Stimulated activated CD8-positive, alpha-beta memory T cell treated with anti-CD3 and anti-CD28 coated beads, Interleukin-4, amount 100 ng/mL, for 1 hour (primary cell): ENCODE measurements at regions not wholly inside any gene's neighbourhood (a gene's known extent, or its start where the extent isn't known, plus 50 kb on each side); places are given as distances from the start of the nearest gene placed in this dataset.
"Not testable (repeated sequence)": the region's sequence is repeated elsewhere in the genome, so short reads cannot be mapped to it uniquely, and the experiment has no call there.

ENCODE experiments used
- DNase-seq, 2 donors: peaks; one replicate each; pipeline ENCODE4 v3.0.0-alpha.2; 2020; ENCODE audit warnings: low read depth in 2 of 2, low spot score in 1 of 2

DNA sequence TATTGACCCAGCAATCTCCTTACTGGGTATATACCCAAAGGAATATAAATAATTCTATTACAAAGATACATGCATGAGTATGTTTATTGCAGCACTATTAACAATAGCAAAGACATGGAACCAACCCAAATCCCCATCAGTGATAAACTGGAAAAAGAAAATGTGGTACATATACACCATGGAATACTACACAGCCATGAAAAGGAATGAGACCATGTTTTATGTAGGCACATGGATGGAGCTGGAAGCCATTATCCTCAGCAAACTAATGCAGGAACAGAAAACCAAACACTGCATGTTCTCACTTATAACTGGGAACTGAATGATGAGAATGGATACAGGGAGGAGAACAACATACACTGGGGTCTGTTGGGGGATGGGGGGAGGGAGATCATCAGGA is 489.7 kb upstream of the KLF6 start:
- DNase-seq = not testable (repeated sequence)

DNA sequence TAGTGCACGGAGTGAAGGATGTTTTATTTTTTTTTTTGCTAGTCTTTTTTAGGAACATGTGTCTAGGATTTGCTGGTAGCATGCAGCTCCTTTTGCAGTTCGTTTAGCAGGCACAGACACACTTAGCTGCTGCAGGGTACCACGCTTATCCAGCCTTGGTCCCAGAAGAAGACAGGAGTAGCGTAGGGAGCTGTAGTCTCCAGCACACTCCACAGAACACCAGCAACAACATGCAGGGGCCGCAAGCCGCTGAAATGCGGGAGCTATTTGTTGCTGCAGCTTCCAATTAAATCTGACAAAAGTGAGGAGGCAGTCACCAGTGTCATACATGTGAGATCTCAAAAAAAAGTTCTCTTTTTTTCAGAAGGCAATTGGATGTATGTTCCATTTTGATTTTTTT is 486.2 kb upstream of the KLF6 start:
- DNase-seq = no peak

DNA sequence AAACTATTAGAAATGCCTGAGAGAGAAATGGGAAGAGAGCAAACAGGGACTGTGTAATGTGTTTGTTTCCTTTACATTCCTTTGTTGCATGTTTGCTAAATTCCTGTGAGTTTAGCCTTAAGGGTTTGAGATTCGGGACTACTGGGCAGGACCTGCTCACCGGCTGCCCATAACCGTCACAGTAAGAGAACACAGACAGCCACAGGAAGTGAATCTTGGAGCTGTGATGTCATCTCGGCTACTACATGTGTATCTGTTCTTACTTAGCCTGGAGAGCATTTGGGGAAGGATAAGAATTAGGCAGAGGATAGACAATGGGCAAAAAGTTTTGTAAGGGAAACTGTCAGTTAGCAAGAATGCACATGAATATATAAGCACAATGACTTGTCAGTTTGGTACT is 485.1 kb upstream of the KLF6 start:
- DNase-seq = no peak

DNA sequence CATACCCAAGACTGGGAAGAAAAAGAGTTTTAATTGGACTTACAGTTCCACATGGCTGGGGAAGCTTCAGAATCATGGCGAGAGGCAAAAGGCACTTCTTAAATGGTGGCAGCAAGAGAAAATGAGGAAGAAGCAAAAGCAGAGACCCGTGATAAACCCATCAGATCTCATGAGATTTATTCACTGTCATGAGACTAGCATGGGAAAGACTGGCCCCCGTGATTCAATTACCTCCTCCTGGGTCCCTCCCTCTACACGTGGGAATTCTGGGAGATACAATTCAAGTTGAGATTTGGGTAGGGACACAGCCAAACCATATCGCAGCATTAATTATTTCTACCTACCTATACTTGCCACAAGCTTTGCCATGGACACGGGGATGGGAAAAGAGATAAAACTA is 483.5 kb upstream of the KLF6 start:
- not testable (repeated sequence) for DNase-seq

DNA sequence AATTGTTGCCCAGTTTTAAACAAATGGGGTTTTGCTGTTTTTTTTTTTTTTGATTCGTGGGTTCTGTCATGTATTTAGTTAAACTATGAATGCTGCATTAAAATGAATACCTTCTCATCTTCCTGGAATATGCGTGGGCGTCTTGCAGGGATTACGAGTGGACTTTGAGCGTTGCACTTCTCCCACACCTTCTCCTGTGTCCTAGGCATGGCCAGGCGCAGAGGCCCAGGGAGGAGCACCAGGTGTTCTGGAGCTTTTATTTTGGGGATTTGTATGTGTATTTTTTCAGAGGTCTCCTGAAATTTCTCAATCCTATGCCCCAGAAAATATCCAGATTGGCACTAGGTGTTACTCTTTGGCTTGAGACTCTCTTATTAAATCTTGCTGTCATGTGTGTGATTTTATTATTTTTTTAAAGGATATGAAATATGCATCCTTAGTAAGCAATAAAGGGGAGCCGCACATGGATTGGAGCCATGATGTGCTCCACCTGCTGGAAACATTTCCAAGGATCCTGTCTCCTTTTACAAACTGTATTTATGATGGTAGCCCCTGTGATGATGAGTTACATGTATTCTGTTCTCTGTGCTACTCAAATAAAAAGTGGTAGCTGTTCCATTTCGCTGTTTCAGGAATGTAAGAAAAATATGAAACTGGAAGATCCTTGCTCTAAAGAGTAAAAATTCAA is 482.2 kb upstream of the KLF6 start:
- DNase-seq = no peak

DNA sequence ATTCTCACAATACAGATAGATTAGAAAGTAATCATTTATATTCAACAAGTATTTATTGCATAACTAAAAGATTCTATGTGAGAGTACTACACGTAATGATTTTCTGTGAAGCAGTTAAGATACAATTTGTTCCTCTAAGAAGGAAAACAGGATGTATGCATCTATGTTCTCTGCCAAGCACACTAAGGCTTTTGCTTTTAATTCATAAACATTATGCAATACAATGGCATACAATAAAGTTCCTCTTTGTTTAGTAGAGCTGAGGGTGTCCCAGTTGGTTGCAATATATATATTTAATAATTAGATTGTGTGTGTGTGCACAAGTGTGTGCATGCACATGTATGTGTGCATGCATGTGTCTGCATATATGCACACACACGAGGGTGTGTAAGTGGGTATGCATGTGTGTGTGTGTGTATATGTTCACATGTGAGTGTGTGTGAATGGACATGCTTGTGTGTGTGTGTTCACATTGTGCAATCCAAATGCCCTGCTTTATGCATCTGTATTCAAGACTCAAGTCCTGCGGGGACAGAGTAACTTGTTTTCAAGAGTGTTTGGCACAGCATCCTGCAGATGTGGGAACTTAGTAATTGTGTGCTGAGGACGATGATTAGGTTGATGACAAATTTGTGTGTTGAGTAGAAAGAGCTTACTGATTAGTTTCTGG is 481.5 kb upstream of the KLF6 start:
- DNase-seq = no peak

DNA sequence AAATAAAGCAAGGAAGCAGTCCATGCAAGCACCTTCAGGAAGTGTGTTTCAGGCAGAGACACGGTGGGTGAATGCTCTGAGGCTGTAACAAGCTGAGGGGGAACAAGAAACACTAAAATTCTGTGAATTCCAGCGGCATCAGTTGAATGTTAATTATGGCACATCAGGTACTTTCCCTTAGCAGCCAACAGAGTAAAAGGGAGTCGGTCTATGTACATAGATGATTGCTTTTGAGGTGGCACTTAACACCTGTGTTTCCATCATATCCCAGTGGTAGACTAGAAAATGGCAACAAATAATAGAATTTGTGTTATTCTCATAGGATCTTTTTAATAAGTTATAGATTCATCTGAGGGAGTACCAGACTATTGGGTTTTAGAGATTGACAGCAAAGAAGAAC is 481.0 kb upstream of the KLF6 start:
- DNase-seq = no peak

DNA sequence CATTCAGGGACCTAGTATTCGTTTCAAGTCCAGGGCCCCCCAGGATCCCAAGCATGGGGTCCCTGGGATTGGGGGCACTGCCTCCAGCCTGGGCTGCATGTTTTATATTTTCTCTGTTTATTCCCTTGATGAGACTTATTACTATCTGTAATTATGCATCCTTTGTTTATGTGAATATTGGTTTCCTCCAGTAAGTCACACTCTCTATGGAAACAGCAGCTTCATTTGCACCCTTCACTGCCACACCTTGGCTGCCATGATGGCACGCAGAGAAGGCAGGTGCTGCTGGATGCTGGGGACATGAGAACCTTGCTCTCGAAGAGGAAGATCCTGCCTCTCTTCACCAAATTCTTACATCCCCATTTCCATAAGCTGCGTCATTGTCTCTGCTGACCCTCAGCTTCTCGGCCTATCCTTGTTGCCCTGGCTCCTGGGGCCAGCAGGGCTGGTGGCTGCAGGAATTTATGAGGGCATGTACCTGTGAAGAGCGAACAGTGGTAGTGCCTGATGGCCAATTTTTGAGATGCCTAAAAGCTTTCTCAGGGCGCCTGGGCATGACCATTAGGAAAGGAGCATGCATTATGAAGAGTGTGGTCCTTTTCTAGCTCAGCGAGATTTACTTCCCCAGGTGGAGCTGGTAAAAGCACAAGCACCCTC is 479.3 kb upstream of the KLF6 start:
- no peak for DNase-seq

DNA sequence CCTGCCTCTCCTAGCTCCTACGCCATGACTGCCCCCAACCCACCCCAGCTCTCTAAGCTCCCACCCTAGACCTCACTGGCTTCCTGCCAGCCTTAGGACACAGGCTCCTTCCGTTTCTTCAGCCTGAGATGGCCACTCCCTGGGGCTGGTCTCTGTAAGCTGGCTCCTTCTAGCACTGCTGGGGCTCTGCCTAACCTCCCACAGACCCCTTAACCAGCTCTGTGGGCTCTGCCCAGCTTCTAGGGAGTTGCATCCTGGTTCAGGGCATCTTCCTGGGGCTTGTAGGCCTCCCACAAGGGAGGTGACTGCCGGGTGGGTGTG is 478.6 kb upstream of the KLF6 start:
- no peak for DNase-seq

DNA sequence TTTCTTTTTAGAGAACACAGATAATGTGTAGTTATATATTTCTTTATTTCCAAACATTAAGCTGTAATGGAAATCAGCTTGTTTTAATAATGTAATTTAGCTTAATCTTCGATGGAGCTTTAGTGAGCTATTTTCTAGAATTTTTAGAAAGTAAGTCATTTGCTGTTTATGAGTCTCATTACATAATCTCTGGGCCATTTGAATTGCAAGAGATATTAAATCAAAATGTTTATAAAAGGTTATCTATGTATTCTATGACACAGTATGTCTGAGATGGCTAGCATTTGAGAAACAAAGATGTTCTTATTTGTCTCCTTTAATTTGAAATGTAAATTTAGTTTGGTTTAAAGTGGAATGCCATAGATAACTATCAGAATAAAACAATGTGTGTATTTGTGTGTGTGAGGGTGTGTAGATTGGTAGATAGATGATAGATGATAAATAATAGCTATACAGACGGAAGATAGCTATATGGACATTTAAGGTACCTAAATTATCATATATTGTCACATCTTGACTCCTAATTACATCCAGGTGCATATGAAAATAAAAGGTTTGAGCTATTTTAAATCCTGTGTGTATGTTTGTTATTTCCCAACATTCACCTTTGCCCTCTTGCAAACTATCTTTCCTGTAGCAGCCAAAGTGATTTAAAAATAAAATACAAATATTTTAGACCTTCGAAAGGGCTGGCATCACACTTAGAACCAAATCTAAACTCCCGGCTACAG is 478.0 kb upstream of the KLF6 start:
- DNase-seq = no peak

DNA sequence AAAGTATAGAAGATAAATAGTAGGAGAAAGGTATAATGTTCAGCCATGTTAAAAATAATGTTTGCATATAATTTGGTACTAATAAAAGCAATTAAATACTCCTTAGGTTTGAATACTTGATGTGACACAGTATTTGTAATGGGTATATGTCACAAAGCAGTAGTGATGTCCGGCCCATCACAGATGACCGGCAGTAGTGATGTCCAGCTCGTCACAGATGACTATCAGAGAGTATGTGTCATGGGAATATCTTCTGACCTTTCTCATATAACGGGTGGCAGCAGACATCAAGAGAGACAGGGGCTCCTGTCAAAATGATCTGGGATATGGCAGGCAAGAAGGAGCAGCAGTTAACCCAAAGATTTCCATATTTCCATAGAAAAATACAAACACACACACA is 477.4 kb upstream of the KLF6 start:
- no peak for DNase-seq

DNA sequence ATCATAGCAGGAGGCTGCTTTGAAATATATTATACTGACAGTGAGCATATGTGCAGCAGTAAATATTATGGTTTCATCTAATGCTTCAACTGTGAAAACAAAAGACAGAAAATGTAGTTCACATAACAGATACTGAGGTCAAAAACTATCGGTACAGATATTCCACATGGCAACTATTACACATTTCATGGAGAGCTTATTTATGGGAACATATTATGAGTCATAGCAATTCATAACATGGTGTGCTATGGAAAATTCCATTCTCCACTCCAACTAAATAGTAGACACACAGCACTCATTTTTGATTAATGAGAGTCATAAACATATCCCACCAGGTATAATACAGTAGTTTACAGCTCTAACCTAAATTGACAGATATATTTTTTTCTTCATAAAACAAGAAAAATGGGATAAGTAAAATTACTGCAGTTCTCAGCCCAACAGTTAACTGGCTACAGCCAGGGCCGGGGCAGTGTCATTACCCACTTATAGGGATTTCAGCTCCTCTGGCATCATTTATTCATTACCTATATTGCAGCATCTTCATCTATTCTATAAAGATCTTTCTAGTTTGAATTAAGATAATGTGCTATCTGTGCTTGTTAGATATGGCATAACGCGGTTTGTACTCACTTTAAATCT is 475.6 kb upstream of the KLF6 start:
- no peak for DNase-seq

DNA sequence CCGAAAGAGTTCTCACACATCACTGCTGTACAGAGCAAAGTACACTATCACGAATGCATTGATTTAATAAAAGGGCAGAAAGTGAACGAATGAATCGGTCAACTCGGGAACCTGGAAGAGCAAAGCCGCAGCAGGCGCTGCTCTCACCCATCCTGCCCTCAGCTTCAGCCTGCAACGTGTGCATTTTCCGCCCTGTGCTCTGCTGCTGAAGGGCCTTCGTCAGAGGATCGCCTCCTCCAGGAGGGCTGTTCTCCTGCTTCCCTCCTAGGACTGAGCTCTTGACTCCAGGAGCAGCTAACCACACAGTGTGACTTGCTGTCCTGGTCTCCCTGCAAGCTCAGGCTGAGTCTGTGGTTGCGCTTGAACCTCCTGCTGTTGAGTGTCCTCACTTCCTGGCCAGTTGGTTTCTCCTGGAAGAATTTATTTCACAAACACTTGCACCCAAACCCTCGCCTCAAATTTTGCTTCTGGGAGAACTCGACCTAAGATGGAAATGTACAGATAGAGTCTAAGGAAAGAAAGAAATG is 473.0 kb upstream of the KLF6 start:
- DNase-seq = no peak

DNA sequence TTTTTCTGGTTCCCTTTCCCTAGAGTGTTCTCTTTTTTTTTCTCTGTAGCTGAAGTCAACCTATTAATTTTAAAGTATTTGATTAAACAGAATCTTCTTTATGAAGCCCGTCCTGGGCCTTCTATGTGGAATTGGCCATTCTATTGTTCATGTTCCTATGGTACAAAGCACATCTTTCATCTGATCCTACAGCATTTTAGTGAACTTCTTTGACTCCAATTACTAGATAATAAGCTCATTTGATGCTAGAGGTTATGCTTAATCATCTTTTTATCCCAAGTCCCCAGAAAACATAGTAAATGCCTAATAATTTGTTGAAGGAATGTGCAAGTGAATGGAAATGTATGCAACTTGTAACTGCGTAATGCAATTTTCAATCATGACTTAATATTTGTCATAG is 472.0 kb upstream of the KLF6 start:
- no peak for DNase-seq

DNA sequence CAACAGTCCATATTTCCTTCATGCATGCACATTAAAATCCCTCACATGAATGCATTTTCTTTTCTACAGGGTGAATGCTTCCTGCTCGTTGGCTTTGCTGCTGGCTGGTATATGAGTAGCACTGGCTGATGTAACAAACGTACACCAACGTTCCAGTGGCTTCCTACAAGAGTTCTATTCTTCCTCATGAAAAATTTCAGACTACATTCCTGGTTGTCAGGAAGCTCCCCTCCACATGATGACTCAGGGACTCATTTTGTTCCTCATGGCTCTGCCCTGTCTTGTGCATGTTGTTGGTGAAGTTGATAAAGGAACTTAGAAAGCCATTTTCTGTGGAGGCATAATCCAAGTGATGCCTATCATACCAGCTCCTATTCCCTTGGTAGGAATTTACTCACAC is 470.7 kb upstream of the KLF6 start:
- no peak for DNase-seq

DNA sequence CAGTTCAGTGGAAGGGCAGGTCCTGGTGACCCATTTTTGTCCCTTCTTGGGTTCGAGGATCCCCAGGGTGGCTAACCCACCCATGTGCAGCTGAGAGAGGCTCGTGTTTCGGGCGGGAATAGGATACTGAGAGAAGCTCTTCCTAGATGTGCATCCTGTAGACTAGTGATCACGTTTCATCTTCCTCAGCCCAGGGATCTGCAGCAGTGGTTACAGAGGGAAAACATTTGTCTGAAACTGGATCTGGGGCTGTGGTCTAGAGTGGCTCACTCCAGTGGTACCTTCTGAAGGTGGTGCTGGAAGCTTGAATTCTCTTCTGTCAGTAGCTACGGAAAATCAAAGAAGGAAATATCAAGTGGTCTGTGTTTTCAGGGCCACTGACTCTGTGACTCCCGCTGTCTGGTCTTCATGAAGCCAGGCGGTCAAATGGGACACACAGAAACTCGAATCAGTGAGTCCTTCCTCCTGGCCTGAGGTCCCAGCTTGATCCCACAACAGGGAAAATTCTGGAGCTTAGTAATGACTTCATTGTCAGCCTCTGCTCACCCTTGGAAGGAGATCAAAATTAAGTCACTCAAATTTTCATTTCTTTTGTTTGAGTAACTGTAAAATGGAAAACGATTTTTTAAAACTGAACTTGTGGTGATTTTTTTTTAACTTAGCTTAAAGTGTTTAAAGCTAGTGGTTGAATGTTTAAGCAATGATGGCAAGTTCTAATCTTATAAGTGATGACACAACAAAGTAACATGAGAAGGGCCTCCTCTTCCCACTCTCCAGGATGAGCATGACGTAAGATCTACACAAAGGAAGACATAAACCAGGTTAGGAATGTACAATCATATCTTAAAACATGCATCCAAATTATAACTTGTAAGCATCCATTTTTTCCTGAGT is 469.3 kb upstream of the KLF6 start:
- DNase-seq = no peak

DNA sequence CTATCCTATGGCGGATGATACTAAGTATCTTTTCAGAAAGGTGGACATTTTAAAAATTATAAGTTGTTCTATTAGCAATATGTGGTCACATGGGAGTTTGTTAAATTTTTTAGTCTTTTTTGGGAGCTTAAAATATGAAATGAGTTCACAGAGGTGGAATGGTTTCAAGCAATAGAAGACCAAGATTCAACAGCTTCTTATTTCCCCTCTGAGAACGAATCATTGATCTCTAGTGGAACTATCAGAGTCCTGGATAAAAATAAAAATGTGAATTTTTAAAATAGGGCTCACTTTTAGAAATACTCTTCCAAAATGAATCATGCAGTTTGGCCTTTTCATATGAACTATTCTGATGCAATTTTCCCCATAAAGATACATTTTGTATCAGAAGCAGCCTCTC is 467.7 kb upstream of the KLF6 start:
- DNase-seq = no peak

DNA sequence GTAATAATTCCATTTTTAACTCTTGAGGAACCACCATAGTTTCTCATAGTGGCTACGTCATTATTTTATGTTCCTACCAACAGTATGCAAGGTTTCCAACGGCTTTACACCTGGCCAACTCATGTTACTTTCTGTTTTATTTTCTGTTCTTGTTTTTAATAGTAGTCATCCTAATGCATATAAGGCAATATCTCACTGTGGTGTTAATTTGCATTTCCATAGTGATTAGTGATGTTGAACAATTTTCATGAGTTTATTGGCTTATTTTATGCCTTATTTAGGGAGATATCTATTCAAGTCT is 465.5 kb upstream of the KLF6 start:
- no peak for DNase-seq

DNA sequence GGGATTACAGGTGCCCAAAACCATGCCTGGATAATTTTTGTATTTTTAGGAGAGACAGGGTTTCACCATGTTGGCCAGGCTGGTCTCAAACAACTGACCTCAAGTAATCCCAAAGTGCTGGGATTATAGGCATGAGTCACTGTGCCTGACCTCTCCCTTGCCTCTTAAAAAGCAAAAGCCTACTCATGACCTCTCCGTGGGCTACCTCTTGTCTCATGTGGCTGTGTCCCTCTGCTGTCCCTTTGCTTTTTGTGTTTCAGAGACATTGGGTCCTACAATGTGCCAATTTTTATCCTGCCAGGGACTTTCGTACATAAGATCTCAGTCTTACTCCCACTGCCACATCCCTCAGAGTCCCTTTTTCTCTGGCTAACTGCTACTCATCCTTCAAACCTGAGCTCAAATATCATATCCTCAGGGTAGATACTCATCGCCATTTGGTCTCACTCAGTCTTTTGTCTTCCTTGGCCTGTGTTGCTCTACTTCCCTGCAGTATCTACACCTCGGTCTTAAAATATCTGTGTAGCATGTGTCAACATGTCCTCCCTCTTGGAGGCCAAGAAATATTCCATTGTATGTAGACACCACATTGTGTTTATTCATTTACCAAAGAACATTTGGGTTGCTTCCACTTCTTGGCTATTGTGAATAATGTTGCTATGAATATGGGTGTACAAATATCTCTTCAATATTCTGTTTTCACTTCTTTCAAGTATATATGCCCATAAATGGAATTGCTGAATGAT is 465.0 kb upstream of the KLF6 start:
- no peak for DNase-seq

DNA sequence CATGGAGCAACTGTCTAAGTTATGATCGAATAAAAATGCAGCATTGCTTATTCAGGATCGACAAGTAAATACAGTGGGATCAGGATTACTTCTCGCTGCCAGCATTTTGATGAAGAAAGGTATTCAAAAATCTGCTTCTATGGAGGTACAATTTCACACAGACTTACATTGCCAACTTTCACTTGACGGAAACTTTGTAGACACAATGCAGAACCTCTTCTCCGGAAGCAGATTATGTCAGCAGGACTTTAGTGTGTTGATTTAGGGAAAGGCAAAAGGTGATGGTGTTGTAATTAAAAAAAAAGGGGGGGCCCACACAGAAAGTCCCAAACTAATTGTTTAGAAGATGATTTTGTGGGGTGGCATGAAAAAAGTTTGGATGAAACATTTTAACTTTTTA is 462.4 kb upstream of the KLF6 start:
- DNase-seq = no peak
